B cell (primary cell): ENCODE measurements at regions not wholly inside any gene's neighbourhood (a gene's known extent, or its start where the extent isn't known, plus 50 kb on each side); places are given as distances from the start of the nearest gene placed in this dataset.

Source experiments
- ATAC-seq: fragments of 200-7000 bp; cut with Tn5 transposase; one replicate; pipeline ENCODE4 v1.10.0; 2021; ENCODE audit warnings: low read depth, mild to moderate bottlenecking, moderate number of reproducible peaks, moderate library complexity
- CTCF ChIA-PET: fragments of 350-600 bp; sonication (Branson Sonifier 250); formaldehyde crosslinking; loops from one replicate; lab custom pipeline; 2021; ENCODE audit warnings: antibody characterized with exemption, inconsistent platforms; lab: Charles Lee
- POLR2A ChIA-PET: fragments of 350-600 bp; sonication (Branson Sonifier 250); formaldehyde crosslinking; loops from one replicate; lab custom pipeline; 2021; ENCODE audit warnings: antibody characterized with exemption; lab: Charles Lee
- DNase-seq: peaks from one replicate; pipeline ENCODE4 v3.0.0; 2013
- H2AFZ ChIP-seq: 2 replicates; pipeline ENCODE4 v1.6.1; 2012; ENCODE audit warnings: mild to moderate bottlenecking, low read depth, low read length; ENCODE audit not compliant: insufficient read depth, poor library complexity, severe bottlenecking
- H3K27ac ChIP-seq, 2 donors: 1 replicate in 1 of 2; 2 replicates in 1 of 2; pipeline ENCODE4 v1.5.1; 2012 to 2013; ENCODE audit warnings: low read length in 2 of 2, mild to moderate bottlenecking in 2 of 2, moderate library complexity in 1 of 2
- H3K27me3 ChIP-seq, 4 experiments: fragments of 200-600 bp in 1 of 4; sonication (generic) in 1 of 4; replicated peaks in 1 of 4; 1 replicate in 2 of 4; 2 replicates in 2 of 4; pipeline versions ENCODE4 v1.6.1 to v1.7.0; 2013 to 2016; ENCODE audit warnings: low read length in 3 of 4, mild to moderate bottlenecking in 2 of 4, mixed read lengths in 1 of 4, moderate library complexity in 1 of 4; ENCODE audit not compliant: insufficient read depth in 4 of 4, control insufficient read depth in 3 of 4; ENCODE audit errors: control extremely low read depth in 1 of 4
- H3K36me3 ChIP-seq, 2 experiments: replicated peaks in 1 of 2; 1 replicate in 1 of 2; 2 replicates in 1 of 2; pipeline versions ENCODE4 v1.6.1 to v1.7.1; 2013; ENCODE audit warnings: low read length in 1 of 2; ENCODE audit not compliant: insufficient read depth in 2 of 2, control insufficient read depth in 1 of 2; ENCODE audit errors: control extremely low read depth in 1 of 2, extremely low read depth in 1 of 2
- H3K4me1 ChIP-seq, 2 donors: fragments of 200-600 bp in 1 of 2; sonication (generic) in 1 of 2; 1 replicate in 1 of 2; 2 replicates in 1 of 2; pipeline versions ENCODE4 v1.5.1 to v1.6.1; 2013 to 2017; ENCODE audit warnings: low read length in 2 of 2; ENCODE audit not compliant: control insufficient read depth in 2 of 2, insufficient read depth in 2 of 2
- H3K4me2 ChIP-seq: replicated peaks from 2 replicates; pipeline ENCODE3; 2012; ENCODE audit warnings: mild to moderate bottlenecking, low read depth, low read length; ENCODE audit not compliant: poor library complexity, severe bottlenecking
- H3K4me3 ChIP-seq, 5 experiments: fragments of 200-600 bp in 1 of 5; sonication (generic) in 1 of 5; 1 replicate in 3 of 5; 2 replicates in 2 of 5; pipeline versions ENCODE4 v1.5.1 to v1.7.0; 2011 to 2016; ENCODE audit warnings: low read length in 4 of 5, mild to moderate bottlenecking in 4 of 5, low read depth in 2 of 5, control low read depth in 1 of 5, moderate library complexity in 1 of 5; ENCODE audit not compliant: insufficient read depth in 1 of 5; ENCODE audit errors: control extremely low read depth in 1 of 5, extremely low read depth in 1 of 5
- H3K79me2 ChIP-seq: fragments of 200-600 bp; sonication (generic); one replicate; pipeline ENCODE4 v1.6.0; 2016; ENCODE audit warnings: low read length; ENCODE audit not compliant: control insufficient read depth, insufficient read depth
- H3K9ac ChIP-seq: fragments of 200-600 bp; sonication (generic); 2 replicates; pipeline ENCODE4 v1.6.1; 2017; ENCODE audit warnings: mild to moderate bottlenecking, low read length, moderate library complexity
- H3K9me3 ChIP-seq, 3 donors: one replicate each; pipeline versions ENCODE4 v1.6.1 to v1.7.1; 2013; ENCODE audit warnings: low read length in 2 of 3; ENCODE audit not compliant: control insufficient read depth in 2 of 3, insufficient read depth in 1 of 3; ENCODE audit errors: control extremely low read depth in 1 of 3
- H4K20me1 ChIP-seq: 2 replicates; pipeline ENCODE4 v1.6.0; 2012; ENCODE audit warnings: mild to moderate bottlenecking, low read length; ENCODE audit not compliant: insufficient read depth, control insufficient read depth, poor library complexity, severe bottlenecking
- H3K27ac Mint-ChIP-seq: one replicate; pipeline ENCODE4 v1.8.0; 2021; ENCODE audit warnings: mixed read lengths
- H3K27me3 Mint-ChIP-seq: one replicate; pipeline ENCODE4 v1.8.0; 2021; ENCODE audit warnings: mixed read lengths
- H3K4me1 Mint-ChIP-seq: one replicate; pipeline ENCODE4 v1.8.0; 2021; ENCODE audit warnings: mixed read lengths
- H3K4me3 Mint-ChIP-seq: one replicate; pipeline ENCODE4 v1.8.0; 2021; ENCODE audit warnings: mixed read lengths
- H3K9me3 Mint-ChIP-seq: one replicate; pipeline ENCODE4 v1.8.0; 2022; ENCODE audit warnings: mixed read lengths; ENCODE audit not compliant: insufficient read depth
- CTCF ChIP-seq: fragments of 200-600 bp; IDR thresholded peaks from one replicate; pipeline ENCODE4 v1.8.0; 2022; ENCODE audit warnings: antibody characterized with exemption, mild to moderate bottlenecking
- EZH2 ChIP-seq: IDR thresholded peaks from 2 replicates; pipeline ENCODE4 v1.6.1; 2012; ENCODE audit warnings: borderline replicate concordance, low read depth, mild to moderate bottlenecking, moderate library complexity, low read length; ENCODE audit not compliant: insufficient read depth, poor library complexity, severe bottlenecking
- WGBS: methylation state at CpG from one replicate; pipeline ENCODE4 v1.1.5; 2013; ENCODE audit warnings: missing lambda C conversion rate; ENCODE audit not compliant: insufficient coverage; 5-methylcytosine and 5-hydroxymethylcytosine counted together
- intact Hi-C: fragments of 100-400 bp; cut with micrococcal nuclease; formaldehyde crosslinking; loops from one replicate; pipeline ENCODE4 v1.10.0; 2022

GRCh38 chr6:77249560-77249959 lies 213.7 kb downstream of the HTR1B start:
- POLR2A ChIA-PET = no interaction called here
- Histone ChIP-seq H2AFZ (no peak overlapping the region), H4K20me1 (no peaks in the 10 kb centered on the region), H3K9ac (no peak overlapping the region), H3K27ac (no peak overlapping the region), H3K4me1 (no peaks in the 10 kb centered on the region), H3K36me3 (no peaks in the 10 kb centered on the region), H3K4me3 (no peak overlapping the region), H3K4me2 (no peak overlapping the region), H3K9me3 (peaks cover 0 to 6% (median 0%) of the 10 kb centered on the region in 3 donors), H3K79me2 (no peaks in the 10 kb centered on the region), H3K27me3 (no peaks in the 10 kb centered on the region)
- Mint-ChIP-seq H3K4me3 (no peak overlapping the region), H3K4me1 (no peaks in the 10 kb centered on the region), H3K9me3 (no peaks in the 10 kb centered on the region), H3K27me3 (no peaks in the 10 kb centered on the region), H3K27ac (no peak overlapping the region)
- CTCF ChIA-PET = no interaction called here
- intact Hi-C loops = no loop called here
- WGBS = no CpG with 5 or more reads among the region's 1 CpG
- no peak for ATAC-seq
- no peak for TF ChIP-seq CTCF
- no peak for TF ChIP-seq EZH2
- no peak for DNase-seq

GRCh38 chr6:77245026-77245425 lies 218.3 kb downstream of the HTR1B start:
- intact Hi-C loops = no loop called here
- H3K27ac ChIP-seq = no peak overlapping the region
- Mint-ChIP-seq H3K4me3 (no peak overlapping the region), H3K9me3 (no peaks in the 10 kb centered on the region), H3K4me1 (no peaks in the 10 kb centered on the region), H3K27ac (no peak overlapping the region), H3K27me3 (no peaks in the 10 kb centered on the region)
- H3K4me1 ChIP-seq = no peaks in the 10 kb centered on the region
- no peak for ATAC-seq
- no peak for DNase-seq
- H3K9me3 ChIP-seq = peaks cover 0 to 8% (median 0%) of the 10 kb centered on the region in 3 donors
- H3K9ac ChIP-seq = no peak overlapping the region
- CTCF ChIA-PET = no interaction called here
- H2AFZ ChIP-seq = no peak overlapping the region
- WGBS = no CpG with 5 or more reads among the region's 2 CpGs
- no peaks in the 10 kb centered on the region for H4K20me1 ChIP-seq
- H3K4me3 ChIP-seq = no peak overlapping the region
- no peaks in the 10 kb centered on the region for H3K79me2 ChIP-seq
- no peak overlapping the region for H3K4me2 ChIP-seq
- TF ChIP-seq CTCF (no peak), EZH2 (no peak)
- no peaks in the 10 kb centered on the region for H3K36me3 ChIP-seq
- POLR2A ChIA-PET = no interaction called here
- H3K27me3 ChIP-seq = no peaks in the 10 kb centered on the region
